NB4 (cell line): ENCODE measurements at regions not wholly inside any gene's neighbourhood (a gene's known extent, or its start where the extent isn't known, plus 50 kb on each side); places are given as distances from the start of the nearest gene placed in this dataset.

Source experiments
- DNase-seq: peaks from one replicate; pipeline ENCODE4 v3.0.0; 2010; ENCODE audit warnings: low read depth
- H3K4me3 ChIP-seq: one replicate; pipeline ENCODE4 v1.5.1; 2011; ENCODE audit warnings: mild to moderate bottlenecking, low read depth, low read length, moderate library complexity
- CTCF ChIP-seq: IDR thresholded peaks from one replicate; pipeline ENCODE4 v1.5.1; 2012; ENCODE audit warnings: low read depth, low read length
- MAX ChIP-seq: IDR thresholded peaks from 2 replicates; pipeline ENCODE4 v1.6.1; 2011; ENCODE audit warnings: low read depth, low read length
- MYC ChIP-seq: IDR thresholded peaks from 2 replicates; pipeline ENCODE4 v1.6.1; 2011; ENCODE audit warnings: low read depth, low read length
- POLR2A ChIP-seq: IDR thresholded peaks from 2 replicates; pipeline ENCODE4 v1.6.1; 2011; ENCODE audit warnings: mild to moderate bottlenecking; ENCODE audit not compliant: insufficient read length; ENCODE audit errors: extremely low read depth

- DNase-seq, result peak; percentile 86
- no peak overlapping the region for H3K4me3 ChIP-seq
- TF ChIP-seq MYC (no peak), CTCF (no peak), MAX (no peak), POLR2A (no peak)
Measured at GRCh38 chr9:3746296-3747275, 220.8 kb upstream of the RFX3 start.

GRCh38 chr9:3743901-3744413 lies 218.2 kb upstream of the RFX3 start:
- no peak for TF ChIP-seq POLR2A
- no peak for TF ChIP-seq CTCF
- no peak for TF ChIP-seq MYC
- no peak for TF ChIP-seq MAX
- H3K4me3 ChIP-seq, result no peak overlapping the region
- DNase-seq, result no peak

- no peak overlapping the region for H3K4me3 ChIP-seq
- DNase-seq, result no peak
- TF ChIP-seq POLR2A (no peak), MYC (no peak), CTCF (no peak), MAX (no peak)
Measured at GRCh38 chr9:3742586-3742985, 216.8 kb upstream of the RFX3 start.

- no peak overlapping the region for H3K4me3 ChIP-seq
- no peak for TF ChIP-seq POLR2A
- TF ChIP-seq MAX, result no peak
- no peak for TF ChIP-seq CTCF
- no peak for TF ChIP-seq MYC
- DNase-seq, result no peak
Measured at GRCh38 chr9:3741729-3742128, 215.9 kb upstream of the RFX3 start.

GRCh38 chr9:3740690-3741419 lies 215.1 kb upstream of the RFX3 start:
- no peak overlapping the region for H3K4me3 ChIP-seq
- TF ChIP-seq POLR2A (no peak), MAX (no peak), CTCF (no peak), MYC (no peak)
- no peak for DNase-seq
